ENCODE measurements at regions not wholly inside any gene's neighbourhood (a gene's known extent, or its start where the extent isn't known, plus 50 kb on each side); places are given as distances from the start of the nearest gene placed in this dataset.

DNA sequence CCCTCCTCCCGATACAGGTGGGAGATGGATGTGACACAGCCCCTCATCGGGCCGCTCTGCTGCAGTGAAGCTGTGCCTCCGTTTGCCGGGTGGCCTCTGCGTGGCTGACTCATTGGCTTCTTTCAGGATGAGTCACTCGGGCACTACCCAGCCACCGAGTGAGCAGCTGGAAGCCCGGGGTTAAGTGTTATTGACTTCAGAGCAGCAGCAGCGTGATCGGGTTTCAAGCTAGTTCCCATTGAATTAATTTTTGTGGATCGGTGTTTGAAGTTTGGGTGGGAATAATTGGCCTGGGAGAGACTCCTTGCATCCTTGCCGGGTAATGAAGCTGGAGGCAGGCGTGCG lies 266.4 kb upstream of the IRX4 start:
- H3K4me3 ChIP-seq = no peak overlapping the region
- no peaks in the 10 kb centered on the region for H3K27me3 ChIP-seq
- DNase-seq (peak in 1 of 2 donors; percentile 39), ATAC-seq (ENCODE audit: low FRiP score in 2 of 2) (peak in 1 of 2 donors; percentile 22)
- TF ChIP-seq, protein P1, sequence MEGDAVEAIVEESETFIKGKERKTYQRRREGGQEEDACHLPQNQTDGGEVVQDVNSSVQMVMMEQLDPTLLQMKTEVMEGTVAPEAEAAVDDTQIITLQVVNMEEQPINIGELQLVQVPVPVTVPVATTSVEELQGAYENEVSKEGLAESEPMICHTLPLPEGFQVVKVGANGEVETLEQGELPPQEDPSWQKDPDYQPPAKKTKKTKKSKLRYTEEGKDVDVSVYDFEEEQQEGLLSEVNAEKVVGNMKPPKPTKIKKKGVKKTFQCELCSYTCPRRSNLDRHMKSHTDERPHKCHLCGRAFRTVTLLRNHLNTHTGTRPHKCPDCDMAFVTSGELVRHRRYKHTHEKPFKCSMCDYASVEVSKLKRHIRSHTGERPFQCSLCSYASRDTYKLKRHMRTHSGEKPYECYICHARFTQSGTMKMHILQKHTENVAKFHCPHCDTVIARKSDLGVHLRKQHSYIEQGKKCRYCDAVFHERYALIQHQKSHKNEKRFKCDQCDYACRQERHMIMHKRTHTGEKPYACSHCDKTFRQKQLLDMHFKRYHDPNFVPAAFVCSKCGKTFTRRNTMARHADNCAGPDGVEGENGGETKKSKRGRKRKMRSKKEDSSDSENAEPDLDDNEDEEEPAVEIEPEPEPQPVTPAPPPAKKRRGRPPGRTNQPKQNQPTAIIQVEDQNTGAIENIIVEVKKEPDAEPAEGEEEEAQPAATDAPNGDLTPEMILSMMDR (IDR thresholded peaks at IDR 0.05) = no peak
- no peak for TF ChIP-seq POLR2AphosphoS5 (IDR thresholded peaks at IDR 0.05)
- TF ChIP-seq POLR2A (IDR thresholded peaks at IDR 0.05) = no peak
- no peak for TF ChIP-seq EP300 (IDR thresholded peaks at IDR 0.05)
- no peak overlapping the region for H3K27ac ChIP-seq
- no peaks in the 10 kb centered on the region for H3K36me3 ChIP-seq
- WGBS, 2 donors = 57 to 83% methylated on average over 5 to 15 of the region's 15 CpGs
- H3K9me3 ChIP-seq = no peaks in the 10 kb centered on the region
- no peaks in the 10 kb centered on the region for H3K4me1 ChIP-seq

DNA sequence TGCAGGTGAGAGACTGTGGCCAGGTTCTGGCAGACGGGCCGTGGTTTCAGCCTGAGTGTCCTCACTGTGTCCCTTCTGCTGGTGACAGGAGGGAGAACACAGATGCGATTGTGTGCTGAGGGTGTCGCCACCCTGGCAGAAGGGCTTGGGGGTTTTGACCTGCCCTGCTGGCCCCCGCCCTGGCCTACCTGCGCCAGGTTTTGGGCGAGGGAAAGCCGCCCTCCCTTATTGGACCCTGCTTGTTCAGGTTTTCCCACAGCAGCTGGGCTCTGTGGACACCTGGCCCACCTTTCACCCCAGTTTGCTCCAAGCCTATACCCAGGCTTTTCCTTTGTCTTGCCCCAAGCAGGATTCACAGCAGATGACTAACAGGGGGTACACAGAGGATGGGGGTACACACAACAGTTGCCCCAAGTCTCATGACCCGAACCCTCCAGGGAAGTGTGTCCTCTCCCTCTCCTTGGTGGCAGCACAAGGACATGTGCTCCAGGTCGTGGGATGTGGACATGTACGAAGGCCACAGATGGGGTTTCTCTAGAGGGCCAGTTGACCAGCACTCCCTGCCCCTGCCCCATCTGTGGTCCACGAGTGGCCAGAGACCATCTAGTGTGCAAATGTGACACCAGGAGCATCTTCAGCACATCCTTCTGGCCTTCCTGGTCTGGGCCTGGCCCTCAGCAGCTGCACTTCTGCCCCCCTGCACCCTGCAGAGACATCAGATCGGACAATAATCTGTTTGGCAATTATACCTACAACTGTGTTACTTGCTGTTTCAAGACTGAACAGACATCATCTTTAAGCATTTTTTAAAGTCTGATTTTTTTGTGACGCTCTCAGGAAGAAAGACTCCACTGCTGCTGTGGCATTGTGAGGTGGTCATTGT lies 265.8 kb upstream of the IRX4 start:
- no peak overlapping the region for H3K4me3 ChIP-seq
- no peaks in the 10 kb centered on the region for H3K9me3 ChIP-seq
- no peaks in the 10 kb centered on the region for H3K36me3 ChIP-seq
- 79 to 85% methylated on average over 12 to 14 of the region's 14 CpGs for WGBS, 2 donors
- H3K27ac ChIP-seq = no peak overlapping the region
- TF ChIP-seq, protein P1 (IDR thresholded peaks at IDR 0.05) = no peak
- TF ChIP-seq POLR2A (IDR thresholded peaks at IDR 0.05) (no peak), EP300 (IDR thresholded peaks at IDR 0.05) (no peak), POLR2AphosphoS5 (IDR thresholded peaks at IDR 0.05) (no peak)
- no peaks in the 10 kb centered on the region for H3K4me1 ChIP-seq
- DNase-seq (no peak), ATAC-seq (ENCODE audit: low FRiP score in 2 of 2) (peak in 1 of 2 donors; percentile 24)
- no peaks in the 10 kb centered on the region for H3K27me3 ChIP-seq

DNA sequence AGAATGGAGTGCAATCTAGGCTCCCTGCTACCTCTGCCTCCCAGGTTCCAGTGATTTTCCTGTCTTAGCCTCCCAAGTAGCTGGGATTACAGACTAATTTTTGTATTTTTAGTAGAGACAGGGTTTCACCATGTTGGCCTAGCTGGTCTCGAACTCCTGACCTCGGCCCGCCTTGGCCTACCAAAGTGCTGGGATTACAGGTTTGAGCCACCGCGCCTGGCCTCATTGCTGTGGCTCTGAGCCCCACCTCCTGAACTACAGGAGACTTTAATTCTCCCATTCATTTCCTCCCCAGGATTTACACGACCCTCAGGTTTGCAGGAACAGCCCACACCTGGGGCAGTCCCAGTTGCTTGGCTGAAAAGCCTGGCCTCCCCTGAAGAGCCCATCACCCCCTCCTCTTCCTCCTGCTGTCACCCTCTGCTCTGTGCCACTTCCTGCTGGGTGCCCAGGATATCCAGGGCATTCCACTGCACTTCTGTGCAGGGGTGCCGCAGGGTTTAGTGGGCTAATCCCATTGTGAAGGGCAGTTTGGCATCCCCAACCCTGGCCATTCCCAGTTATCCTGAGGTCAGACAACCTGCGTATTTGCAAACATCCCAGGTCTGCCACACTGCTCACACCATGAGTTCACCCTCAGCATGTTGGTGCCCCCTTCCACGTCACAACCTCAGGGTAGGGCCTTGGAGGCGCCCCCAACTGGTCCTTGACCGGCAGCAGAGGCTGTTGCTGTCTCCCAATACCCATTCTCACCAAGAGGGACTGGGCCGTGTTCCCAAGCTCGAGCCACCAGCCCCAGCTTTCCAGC lies 265.0 kb upstream of the IRX4 start:
- Histone ChIP-seq H3K4me1 (no peaks in the 10 kb centered on the region), H3K4me3 (no peak overlapping the region), H3K27ac (no peak overlapping the region), H3K36me3 (no peaks in the 10 kb centered on the region), H3K27me3 (no peaks in the 10 kb centered on the region), H3K9me3 (no peaks in the 10 kb centered on the region)
- peak in 1 of 2 donors; percentile 11 for ATAC-seq (ENCODE audit: low FRiP score in 2 of 2)
- no peak for DNase-seq
- TF ChIP-seq, protein P1 (IDR thresholded peaks at IDR 0.05) = no peak
- no peak for TF ChIP-seq POLR2AphosphoS5 (IDR thresholded peaks at IDR 0.05)
- no peak for TF ChIP-seq POLR2A (IDR thresholded peaks at IDR 0.05)
- no peak for TF ChIP-seq EP300 (IDR thresholded peaks at IDR 0.05)
- WGBS, 2 donors = 84 to 92% methylated on average over 8 to 13 of the region's 13 CpGs

DNA sequence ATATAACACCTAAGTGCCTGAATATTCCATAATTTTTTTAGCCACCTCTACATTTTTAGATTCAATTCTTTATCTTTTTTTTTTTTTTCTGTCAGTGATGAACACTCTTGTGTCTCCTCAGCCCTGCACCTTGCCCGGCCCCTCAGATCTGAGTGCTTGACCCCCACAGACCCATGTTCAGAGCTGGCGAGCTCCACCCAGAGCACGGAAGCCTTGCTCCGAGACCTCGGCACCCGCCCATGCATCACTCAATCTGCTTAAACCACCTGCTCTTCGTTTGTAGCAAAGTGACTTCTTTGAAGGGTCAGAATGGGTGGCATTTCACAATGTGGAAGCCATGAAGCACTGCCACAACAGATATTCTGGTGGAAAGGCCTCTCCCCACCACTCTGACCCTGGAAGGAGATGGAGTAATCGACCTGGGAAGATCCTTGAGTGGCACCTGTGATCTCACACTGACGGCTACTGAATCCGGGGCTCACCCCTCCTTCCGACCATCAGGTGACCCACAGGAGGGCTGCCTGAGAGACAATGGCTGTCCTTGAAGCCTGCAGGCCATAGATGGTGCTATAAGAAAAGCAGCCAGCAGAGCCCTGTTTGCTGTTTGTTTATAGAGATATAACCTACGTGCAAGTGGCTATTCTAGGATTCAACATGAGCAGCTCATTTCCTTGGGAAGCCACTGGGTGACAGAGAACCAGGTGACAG lies 261.1 kb upstream of the IRX4 start:
- no peak for ATAC-seq (ENCODE audit: low FRiP score in 2 of 2)
- Histone ChIP-seq H3K27me3 (no peaks in the 10 kb centered on the region), H3K4me3 (no peak overlapping the region), H3K9me3 (no peaks in the 10 kb centered on the region), H3K27ac (no peak overlapping the region), H3K4me1 (no peaks in the 10 kb centered on the region), H3K36me3 (no peaks in the 10 kb centered on the region)
- WGBS, 2 donors = 78 to 82% methylated on average over 12 of the region's 12 CpGs
- TF ChIP-seq, protein P1 (IDR thresholded peaks at IDR 0.05) = no peak
- TF ChIP-seq EP300 (IDR thresholded peaks at IDR 0.05) (no peak), POLR2AphosphoS5 (IDR thresholded peaks at IDR 0.05) (no peak), POLR2A (IDR thresholded peaks at IDR 0.05) (no peak)
- no peak for DNase-seq
